Fibroblast of mammary gland (primary cell): ENCODE measurements at regions not wholly inside any gene's neighbourhood (a gene's known extent, or its start where the extent isn't known, plus 50 kb on each side); places are given as distances from the start of the nearest gene placed in this dataset.

Experiments
- DNase-seq: peaks from one replicate; pipeline ENCODE4 v3.0.0-alpha.2; 2010; ENCODE audit warnings: low read depth
- H3K4me3 ChIP-seq: 2 replicates; pipeline ENCODE4 v1.5.1; 2011; ENCODE audit warnings: low read depth, mild to moderate bottlenecking, low read length, moderate library complexity; ENCODE audit not compliant: control insufficient read depth
- CTCF ChIP-seq: conservative IDR thresholded peaks from 2 replicates; pipeline ENCODE4 v1.5.1; 2011; ENCODE audit warnings: low read depth, low read length, inconsistent platforms; ENCODE audit not compliant: control insufficient read depth, insufficient read depth

- no peak overlapping the region for H3K4me3 ChIP-seq
- DNase-seq = peak; percentile 77
- no peak for TF ChIP-seq CTCF
Measured at GRCh38 chr6:88358846-88359245, 192.7 kb upstream of the CNR1 start.

- peak; percentile 62 for DNase-seq
- no peak for TF ChIP-seq CTCF
- no peak overlapping the region for H3K4me3 ChIP-seq
Measured at GRCh38 chr6:88349511-88349910, 183.4 kb upstream of the CNR1 start.

DNA sequence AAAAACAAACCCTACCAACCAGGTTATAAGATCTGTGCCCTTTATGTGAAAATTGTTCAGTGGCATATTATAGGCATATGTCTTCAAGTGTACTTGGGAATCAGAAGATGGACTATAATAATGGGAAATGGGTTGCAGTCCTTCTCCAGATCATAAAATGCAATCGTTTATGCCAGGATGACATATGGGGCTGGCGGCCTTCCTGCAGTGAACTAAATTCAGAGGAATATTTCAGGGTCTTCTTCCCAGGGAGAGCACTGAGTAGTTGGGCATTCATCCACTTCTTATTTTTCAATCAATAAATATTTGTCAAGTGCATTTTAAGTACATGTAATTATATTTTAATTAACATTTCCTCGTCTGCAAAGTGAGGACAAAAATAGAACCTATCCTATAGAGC lies 176.2 kb upstream of the CNR1 start:
- no peak for DNase-seq
- no peak overlapping the region for H3K4me3 ChIP-seq
- TF ChIP-seq CTCF = no peak

GRCh38 chr6:88339761-88340160 lies 173.6 kb upstream of the CNR1 start:
- no peak for TF ChIP-seq CTCF
- no peak overlapping the region for H3K4me3 ChIP-seq
- DNase-seq = peak; percentile 37

DNA sequence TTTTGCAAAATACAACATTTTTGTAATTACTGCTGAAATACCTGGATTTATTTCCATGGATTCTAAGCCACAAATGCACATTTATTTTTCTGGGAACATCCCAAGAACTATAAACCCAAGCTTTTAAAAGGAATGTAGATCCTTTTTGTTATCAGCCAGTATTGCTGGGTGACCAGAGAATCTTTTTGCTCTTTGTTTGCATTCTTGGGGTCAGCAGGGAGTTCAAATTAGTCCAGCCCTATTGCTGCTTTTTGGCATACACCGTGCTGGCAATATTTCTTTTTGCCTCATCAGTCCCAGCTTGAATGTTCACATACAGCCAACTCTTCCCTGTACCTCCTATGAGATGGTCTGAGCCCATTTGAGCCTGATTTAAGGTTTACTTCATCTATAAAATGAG lies 155.2 kb upstream of the CNR1 start:
- TF ChIP-seq CTCF = no peak
- no peak overlapping the region for H3K4me3 ChIP-seq
- no peak for DNase-seq

DNA sequence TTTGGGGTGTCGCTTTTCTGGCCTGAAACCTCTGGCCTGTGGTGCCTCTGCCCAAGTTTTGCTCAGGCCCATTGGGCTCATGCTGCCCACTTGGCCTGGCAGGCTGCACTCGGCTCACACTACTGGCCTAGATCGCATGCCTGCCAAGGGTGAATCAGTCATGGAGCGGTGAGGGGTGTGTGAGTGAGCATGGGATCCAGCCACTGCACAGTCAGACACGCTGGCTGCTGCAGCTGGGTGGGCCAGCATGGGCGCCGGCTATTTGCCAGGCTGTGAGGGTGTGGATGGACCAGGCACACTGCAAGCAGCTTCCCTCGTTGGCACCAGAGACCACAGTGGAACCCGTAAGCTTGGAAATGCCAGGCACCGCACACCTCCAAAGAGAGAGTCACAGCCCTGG lies 145.4 kb upstream of the CNR1 start:
- DNase-seq = no peak
- no peak for TF ChIP-seq CTCF
- no peak overlapping the region for H3K4me3 ChIP-seq

GRCh38 chr6:88304520-88304919 lies 138.4 kb upstream of the CNR1 start:
- TF ChIP-seq CTCF = no peak
- DNase-seq = no peak
- no peak overlapping the region for H3K4me3 ChIP-seq
